BJ (cell line): ENCODE measurements at regions not wholly inside any gene's neighbourhood (a gene's known extent, or its start where the extent isn't known, plus 50 kb on each side); places are given as distances from the start of the nearest gene placed in this dataset.

Source experiments
- CTCF ChIA-PET: fragments of 350-600 bp; formaldehyde crosslinking; extraction: SDS; loops from one replicate; lab custom pipeline; 2021; ENCODE audit warnings: antibody characterized with exemption, inconsistent platforms; lab: Yijun Ruan, JAX
- POLR2A ChIA-PET: fragments of 300-600 bp; sonication (Branson Sonifier 250); formaldehyde crosslinking; extraction: SDS; loops from one replicate; lab custom pipeline; 2021; ENCODE audit warnings: antibody characterized with exemption; lab: Charles Lee
- DNase-seq: peaks from one replicate; pipeline ENCODE4 v3.0.0-alpha.2; 2011; ENCODE audit warnings: low read depth
- H3K27me3 ChIP-seq: 2 replicates; pipeline ENCODE4 v1.6.0; 2011; ENCODE audit warnings: low read length; ENCODE audit not compliant: control insufficient read depth, insufficient read depth
- H3K36me3 ChIP-seq: 2 replicates; pipeline ENCODE4 v1.5.1; 2011; ENCODE audit warnings: low read length; ENCODE audit not compliant: control insufficient read depth, insufficient read depth
- H3K4me3 ChIP-seq: 2 replicates; pipeline ENCODE4 v1.5.1; 2011; ENCODE audit warnings: low read depth, mild to moderate bottlenecking, control low read depth, low read length
- TF ChIP-seq, protein P1 (sequence below): IDR thresholded peaks from 2 replicates; pipeline ENCODE4 v1.5.1; 2011; ENCODE audit warnings: low read depth, mild to moderate bottlenecking, control low read depth, inconsistent platforms, low read length, moderate library complexity; ENCODE audit not compliant: insufficient read depth

DNA sequence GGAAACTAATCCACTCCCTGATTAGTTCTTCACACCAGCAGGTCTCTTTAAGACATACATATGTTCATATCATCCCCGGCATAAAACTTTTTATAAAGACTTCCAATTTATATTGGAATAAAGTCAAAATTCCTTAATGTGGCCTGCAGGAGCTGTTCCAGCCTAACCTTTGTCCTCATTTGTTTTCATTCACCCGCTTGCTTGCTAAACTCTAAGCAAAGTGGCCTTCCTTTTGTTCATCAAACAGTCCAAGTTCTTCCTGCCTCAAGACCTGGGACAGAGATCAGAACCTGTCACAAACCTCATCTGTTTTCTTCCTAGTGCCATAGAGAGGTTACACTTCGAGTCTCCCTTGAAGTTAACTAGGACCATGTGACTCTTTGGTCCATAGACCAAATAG, 339.4 kb upstream of the ID2 start:
- ChIA-PET POLR2A (no interaction called here), CTCF (no interaction called here)
- TF ChIP-seq, protein P1, sequence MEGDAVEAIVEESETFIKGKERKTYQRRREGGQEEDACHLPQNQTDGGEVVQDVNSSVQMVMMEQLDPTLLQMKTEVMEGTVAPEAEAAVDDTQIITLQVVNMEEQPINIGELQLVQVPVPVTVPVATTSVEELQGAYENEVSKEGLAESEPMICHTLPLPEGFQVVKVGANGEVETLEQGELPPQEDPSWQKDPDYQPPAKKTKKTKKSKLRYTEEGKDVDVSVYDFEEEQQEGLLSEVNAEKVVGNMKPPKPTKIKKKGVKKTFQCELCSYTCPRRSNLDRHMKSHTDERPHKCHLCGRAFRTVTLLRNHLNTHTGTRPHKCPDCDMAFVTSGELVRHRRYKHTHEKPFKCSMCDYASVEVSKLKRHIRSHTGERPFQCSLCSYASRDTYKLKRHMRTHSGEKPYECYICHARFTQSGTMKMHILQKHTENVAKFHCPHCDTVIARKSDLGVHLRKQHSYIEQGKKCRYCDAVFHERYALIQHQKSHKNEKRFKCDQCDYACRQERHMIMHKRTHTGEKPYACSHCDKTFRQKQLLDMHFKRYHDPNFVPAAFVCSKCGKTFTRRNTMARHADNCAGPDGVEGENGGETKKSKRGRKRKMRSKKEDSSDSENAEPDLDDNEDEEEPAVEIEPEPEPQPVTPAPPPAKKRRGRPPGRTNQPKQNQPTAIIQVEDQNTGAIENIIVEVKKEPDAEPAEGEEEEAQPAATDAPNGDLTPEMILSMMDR: no peak
- H3K4me3 ChIP-seq: no peak overlapping the region
- DNase-seq: no peak
- H3K27me3 ChIP-seq: no peaks in the 10 kb centered on the region
- no peaks in the 10 kb centered on the region for H3K36me3 ChIP-seq

GRCh38 chr2:8343031-8343430, 338.8 kb upstream of the ID2 start:
- Histone ChIP-seq H3K4me3 (no peak overlapping the region), H3K27me3 (no peaks in the 10 kb centered on the region), H3K36me3 (no peaks in the 10 kb centered on the region)
- TF ChIP-seq, protein P1: no peak
- no peak for DNase-seq
- ChIA-PET CTCF (no interaction called here), POLR2A (no interaction called here)

DNA sequence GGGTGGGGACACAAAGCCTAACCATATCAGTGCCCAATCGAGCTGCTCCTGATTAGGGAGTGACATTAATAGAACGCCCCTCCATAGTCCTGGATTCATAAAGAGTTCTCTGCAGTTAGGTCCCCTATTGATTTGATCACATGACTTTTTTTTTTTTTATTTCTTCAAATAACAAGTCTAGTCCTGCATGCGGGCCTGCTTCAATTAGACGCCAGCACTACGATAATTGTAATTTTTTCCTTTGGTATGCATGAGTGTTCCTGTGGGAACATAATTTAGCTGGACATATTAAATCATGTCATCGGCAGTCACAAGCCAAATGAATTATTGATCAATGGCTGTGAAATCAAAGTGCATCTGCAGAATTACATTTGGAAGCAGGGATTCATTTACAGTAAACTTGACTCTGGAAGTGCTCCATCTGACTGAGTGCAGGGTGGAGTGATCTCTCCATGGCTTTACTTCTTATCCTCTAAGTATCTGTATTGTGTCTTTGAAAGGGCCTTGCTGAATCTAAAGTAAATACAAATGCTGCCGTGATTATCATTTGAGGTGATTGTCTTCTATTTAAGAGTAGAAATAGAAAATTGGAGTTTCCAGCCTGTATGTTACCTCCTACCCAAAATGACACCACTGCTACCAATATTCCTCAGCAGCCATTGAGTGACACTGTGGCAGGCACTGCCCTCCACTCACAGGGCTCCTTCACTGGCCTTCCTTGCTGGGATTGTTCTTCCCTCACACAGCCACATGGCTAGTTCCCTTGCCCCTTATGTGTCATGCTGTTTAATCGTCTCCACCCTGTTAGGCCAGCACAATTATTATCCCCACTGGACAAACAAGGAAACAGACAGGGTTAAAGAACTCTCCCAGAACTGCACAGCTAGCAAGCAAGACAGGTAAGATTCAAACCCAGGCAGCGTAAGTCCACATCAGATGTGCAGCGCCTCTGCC, 337.4 kb upstream of the ID2 start:
- CTCF ChIA-PET: no interaction called here
- POLR2A ChIA-PET: no interaction called here
- H3K27me3 ChIP-seq: no peaks in the 10 kb centered on the region
- no peak for DNase-seq
- H3K36me3 ChIP-seq: no peaks in the 10 kb centered on the region
- no peak overlapping the region for H3K4me3 ChIP-seq
- TF ChIP-seq, protein P1: no peak

DNA sequence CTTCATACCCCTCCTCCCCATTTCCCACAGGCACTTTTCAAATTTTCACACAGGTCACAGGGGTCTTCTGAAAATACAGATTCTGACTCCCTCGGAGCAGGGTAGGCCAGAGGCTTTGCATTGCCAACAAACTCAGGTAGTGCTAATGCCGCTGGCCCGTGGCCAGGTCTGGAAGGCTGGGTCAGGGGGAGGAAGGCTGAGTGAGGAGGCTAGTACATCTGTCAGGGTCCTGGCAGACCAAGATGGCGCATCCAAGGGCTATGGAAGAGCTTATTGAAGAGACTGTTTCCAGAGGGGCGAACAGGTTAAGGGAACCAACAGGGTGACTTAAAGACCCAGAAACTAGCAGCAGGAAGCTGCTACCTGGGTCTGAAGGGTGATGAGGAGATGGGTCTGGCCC, 336.7 kb upstream of the ID2 start:
- TF ChIP-seq, protein P1: no peak
- H3K4me3 ChIP-seq: no peak overlapping the region
- ChIA-PET POLR2A (no interaction called here), CTCF (interaction anchor here (1.4 kb wide), 1 partner anchor 8 kb away, joined by 4 read pairs; no protein-coding TSS in a partner anchor)
- no peaks in the 10 kb centered on the region for H3K36me3 ChIP-seq
- no peak for DNase-seq
- no peaks in the 10 kb centered on the region for H3K27me3 ChIP-seq

- ChIA-PET CTCF (interaction anchor here (0.9 to 1.4 kb wide), 2 partner anchors 9 to 211 kb away, joined by 3 to 4 read pairs; no protein-coding TSS in a partner anchor), POLR2A (no interaction called here)
- DNase-seq: no peak
- Histone ChIP-seq H3K36me3 (no peaks in the 10 kb centered on the region), H3K4me3 (no peak overlapping the region), H3K27me3 (no peaks in the 10 kb centered on the region)
- TF ChIP-seq, protein P1: no peak
Measured at GRCh38 chr2:8346208-8346607, 335.6 kb upstream of the ID2 start.
